Neuronal stem cell (in vitro differentiated cells): ENCODE measurements at regions not wholly inside any gene's neighbourhood (a gene's known extent, or its start where the extent isn't known, plus 50 kb on each side); places are given as distances from the start of the nearest gene placed in this dataset.

ENCODE experiments used
- DNase-seq: peaks from one replicate; pipeline ENCODE4 v3.0.0-alpha.2; 2013; ENCODE audit warnings: low spot score
- H2AFZ ChIP-seq: one replicate; pipeline ENCODE4 v1.6.1; 2013; ENCODE audit warnings: mild to moderate bottlenecking, low read length, inconsistent platforms
- H2AK5ac ChIP-seq: 2 replicates; pipeline ENCODE4 v1.6.1; 2013; ENCODE audit warnings: low read depth, mild to moderate bottlenecking, inconsistent platforms, low read length, moderate library complexity, mixed read lengths
- H2BK120ac ChIP-seq: 2 replicates; pipeline ENCODE4 v1.6.1; 2013; ENCODE audit warnings: low read depth, mild to moderate bottlenecking, inconsistent platforms, low read length, moderate library complexity, mixed read lengths
- H2BK12ac ChIP-seq: one replicate; pipeline ENCODE4 v1.6.1; 2013; ENCODE audit warnings: low read length, inconsistent platforms
- H2BK15ac ChIP-seq: 2 replicates; pipeline ENCODE4 v1.6.1; 2013; ENCODE audit warnings: mild to moderate bottlenecking, low read length, inconsistent platforms, mixed read lengths
- H2BK5ac ChIP-seq: one replicate; pipeline ENCODE4 v1.6.1; 2013; ENCODE audit warnings: inconsistent platforms, mild to moderate bottlenecking, low read length, moderate library complexity
- H3K14ac ChIP-seq: one replicate; pipeline ENCODE4 v1.6.1; 2013; ENCODE audit warnings: low read length, inconsistent platforms
- H3K18ac ChIP-seq: 2 replicates; pipeline ENCODE4 v1.6.1; 2013; ENCODE audit warnings: low read length, inconsistent platforms
- H3K23ac ChIP-seq: 2 replicates; pipeline ENCODE4 v1.6.1; 2013; ENCODE audit warnings: low read depth, mild to moderate bottlenecking, mixed read lengths, low read length, inconsistent platforms; ENCODE audit not compliant: poor library complexity
- H3K27ac ChIP-seq: replicated peaks from 3 replicates; pipeline ENCODE4 v1.5.1; 2013; ENCODE audit warnings: low read length, inconsistent platforms
- H3K27me3 ChIP-seq, 3 experiments: 2 replicates each; pipeline ENCODE4 v1.6.1; 2013; ENCODE audit warnings: low read length in 3 of 3, mild to moderate bottlenecking in 2 of 3, inconsistent platforms in 1 of 3, low read depth in 1 of 3, mixed read lengths in 1 of 3, moderate library complexity in 1 of 3; ENCODE audit not compliant: control insufficient read depth in 3 of 3, insufficient read depth in 3 of 3
- H3K36me3 ChIP-seq, 2 donors: replicated peaks in 1 of 2; 2 replicates each; pipeline ENCODE4 v1.6.1; 2013; ENCODE audit warnings: low read length in 2 of 2; ENCODE audit not compliant: control insufficient read depth in 2 of 2, insufficient read depth in 2 of 2
- H3K4ac ChIP-seq: 2 replicates; pipeline ENCODE4 v1.6.1; 2013; ENCODE audit warnings: inconsistent platforms, mild to moderate bottlenecking, low read length, moderate library complexity
- H3K4me1 ChIP-seq, 2 donors: 1 replicate in 1 of 2; 2 replicates in 1 of 2; pipeline ENCODE4 v1.6.1; 2013; ENCODE audit warnings: low read length in 2 of 2, low read depth in 1 of 2; ENCODE audit not compliant: control insufficient read depth in 2 of 2, insufficient read depth in 1 of 2
- H3K4me2 ChIP-seq: one replicate; pipeline ENCODE4 v1.6.1; 2013; ENCODE audit warnings: mild to moderate bottlenecking, low read length, inconsistent platforms; ENCODE audit not compliant: insufficient read depth, poor library complexity, severe bottlenecking
- H3K4me3 ChIP-seq, 2 donors: 2 replicates each; pipeline ENCODE4 v1.5.1; 2013; ENCODE audit warnings: low read length in 2 of 2, mild to moderate bottlenecking in 2 of 2, inconsistent platforms in 1 of 2, moderate library complexity in 1 of 2
- H3K79me1 ChIP-seq: one replicate; pipeline ENCODE4 v1.6.1; 2013; ENCODE audit warnings: low read depth, mild to moderate bottlenecking, inconsistent platforms, low read length, moderate library complexity
- H3K9ac ChIP-seq: one replicate; pipeline ENCODE4 v1.6.1; 2013; ENCODE audit warnings: mild to moderate bottlenecking, low read depth, low read length, inconsistent platforms; ENCODE audit not compliant: poor library complexity
- H3K9me3 ChIP-seq, 2 donors: replicated peaks in 1 of 2; 2 replicates each; pipeline versions ENCODE3 to v1.6.1; 2013; ENCODE audit warnings: low read length in 2 of 2, mild to moderate bottlenecking in 2 of 2, inconsistent platforms in 1 of 2, low read depth in 1 of 2, mixed read lengths in 1 of 2, moderate library complexity in 1 of 2; ENCODE audit not compliant: control insufficient read depth in 2 of 2, insufficient read depth in 1 of 2
- H4K8ac ChIP-seq: one replicate; pipeline ENCODE4 v1.6.1; 2013; ENCODE audit warnings: low read depth, mild to moderate bottlenecking, inconsistent platforms, low read length, moderate library complexity
- H4K91ac ChIP-seq: one replicate; pipeline ENCODE4 v1.6.1; 2013; ENCODE audit warnings: low read length, low read depth, mild to moderate bottlenecking, inconsistent platforms; ENCODE audit not compliant: poor library complexity
- WGBS, 2 donors: extraction: QIAGEN DNeasy Blood & Tissue Kit; methylation state at CpG; one replicate each; pipeline ENCODE4 v1.1.7; 2013; ENCODE audit warnings: missing lambda C conversion rate in 2 of 2, mixed read lengths in 1 of 2; ENCODE audit not compliant: insufficient read length in 2 of 2, insufficient replicate concordance in 1 of 2; ENCODE audit errors: extremely low coverage in 2 of 2; 5-methylcytosine and 5-hydroxymethylcytosine counted together

- Histone ChIP-seq H2BK12ac (no peak overlapping the region), H3K23ac (no peak overlapping the region), H3K14ac (no peak overlapping the region), H2BK5ac (no peak overlapping the region), H3K36me3 (no peaks in the 10 kb centered on the region), H3K9ac (no peak overlapping the region), H2AK5ac (no peak overlapping the region), H3K18ac (no peak overlapping the region), H4K8ac (no peak overlapping the region), H3K4ac (no peak overlapping the region), H3K4me2 (no peak overlapping the region), H3K9me3 (peaks cover 0 to 3% of the 10 kb centered on the region in 2 donors), H3K4me1 (peaks cover 0 to 2% of the 10 kb centered on the region in 2 donors), H3K27ac (no peak overlapping the region), H2BK15ac (no peak overlapping the region), H3K27me3 (no peaks in the 10 kb centered on the region), H3K79me1 (no peaks in the 10 kb centered on the region), H3K4me3 (no peak overlapping the region), H4K91ac (no peak overlapping the region), H2AFZ (no peak overlapping the region), H2BK120ac (no peak overlapping the region)
- DNase-seq = no peak
Observed at GRCh38 chr5:167057665-167058064, 1233.8 kb upstream of the WWC1 start.

GRCh38 chr5:167061695-167062094 is 1229.8 kb upstream of the WWC1 start:
- DNase-seq = no peak
- Histone ChIP-seq H3K4me1 (peaks cover 7 to 13% of the 10 kb centered on the region in 2 donors), H2BK12ac (no peak overlapping the region), H3K9ac (no peak overlapping the region), H4K91ac (no peak overlapping the region), H2BK5ac (no peak overlapping the region), H3K27me3 (no peaks in the 10 kb centered on the region), H3K79me1 (no peaks in the 10 kb centered on the region), H2BK120ac (no peak overlapping the region), H3K18ac (no peak overlapping the region), H2AFZ (no peak overlapping the region), H2AK5ac (no peak overlapping the region), H3K4ac (no peak overlapping the region), H4K8ac (no peak overlapping the region), H3K4me3 (no peak overlapping the region), H3K4me2 (no peak overlapping the region), H3K36me3 (no peaks in the 10 kb centered on the region), H3K23ac (no peak overlapping the region), H3K9me3 (no peaks in the 10 kb centered on the region), H2BK15ac (no peak overlapping the region), H3K27ac (no peak overlapping the region), H3K14ac (no peak overlapping the region)
- no CpG with 5 or more reads among the region's 4 CpGs for WGBS, 2 donors

GRCh38 chr5:167063116-167063515 is 1228.3 kb upstream of the WWC1 start:
- no peaks in the 10 kb centered on the region for H3K79me1 ChIP-seq
- H3K27me3 ChIP-seq = no peaks in the 10 kb centered on the region
- no peaks in the 10 kb centered on the region for H3K36me3 ChIP-seq
- H2BK120ac ChIP-seq = no peak overlapping the region
- H2BK5ac ChIP-seq = no peak overlapping the region
- no peaks in the 10 kb centered on the region for H3K9me3 ChIP-seq
- H3K4me3 ChIP-seq = no peak overlapping the region
- WGBS, 2 donors = no CpG with 5 or more reads among the region's 4 CpGs
- H3K4me2 ChIP-seq = no peak overlapping the region
- H3K4me1 ChIP-seq = peaks cover 7 to 13% of the 10 kb centered on the region in 2 donors
- no peak overlapping the region for H4K8ac ChIP-seq
- H3K23ac ChIP-seq = no peak overlapping the region
- no peak overlapping the region for H2AK5ac ChIP-seq
- no peak overlapping the region for H3K14ac ChIP-seq
- H3K4ac ChIP-seq = no peak overlapping the region
- no peak overlapping the region for H3K9ac ChIP-seq
- H2BK15ac ChIP-seq = no peak overlapping the region
- H2BK12ac ChIP-seq = no peak overlapping the region
- H2AFZ ChIP-seq = no peak overlapping the region
- H4K91ac ChIP-seq = no peak overlapping the region
- no peak overlapping the region for H3K18ac ChIP-seq
- no peak overlapping the region for H3K27ac ChIP-seq
- no peak for DNase-seq

GRCh38 chr5:167063788-167064187 is 1227.7 kb upstream of the WWC1 start:
- no peak overlapping the region for H3K14ac ChIP-seq
- H3K27ac ChIP-seq = peak overlapping the region; percentile 89
- H3K4me3 ChIP-seq = no peak overlapping the region

More at GRCh38 chr5:167063788-167064187, 1227.7 kb upstream of the WWC1 start:
- no peak overlapping the region for H2BK15ac ChIP-seq
- no peak overlapping the region for H3K4me2 ChIP-seq
- H3K79me1 ChIP-seq = no peaks in the 10 kb centered on the region
- no peak overlapping the region for H3K23ac ChIP-seq
- no peaks in the 10 kb centered on the region for H3K36me3 ChIP-seq
- peak overlapping the region; percentile 29 for H2BK120ac ChIP-seq
- H3K18ac ChIP-seq = peak overlapping the region; percentile 29
- peaks cover 7 to 13% of the 10 kb centered on the region in 2 donors for H3K4me1 ChIP-seq
- no peak for DNase-seq
- no peak overlapping the region for H2AK5ac ChIP-seq
- WGBS, 2 donors = no CpG with 5 or more reads among the region's 8 CpGs
- no peak overlapping the region for H4K8ac ChIP-seq
- H2BK12ac ChIP-seq = no peak overlapping the region
- H4K91ac ChIP-seq = no peak overlapping the region
- no peak overlapping the region for H2BK5ac ChIP-seq
- no peaks in the 10 kb centered on the region for H3K27me3 ChIP-seq
- no peaks in the 10 kb centered on the region for H3K9me3 ChIP-seq
- H3K9ac ChIP-seq = no peak overlapping the region
- H3K4ac ChIP-seq = no peak overlapping the region
- H2AFZ ChIP-seq = no peak overlapping the region
